HEK293 (cell line): ENCODE measurements at regions not wholly inside any gene's neighbourhood (a gene's known extent, or its start where the extent isn't known, plus 50 kb on each side); places are given as distances from the start of the nearest gene placed in this dataset.

Experiments used
- CTCF ChIA-PET: fragments of 350-600 bp; formaldehyde crosslinking; extraction: SDS; loops from one replicate; lab custom pipeline; 2021; ENCODE audit warnings: antibody characterized with exemption; lab: Yijun Ruan, JAX
- POLR2A ChIA-PET: fragments of 300-600 bp; formaldehyde crosslinking; extraction: SDS; loops from one replicate; lab custom pipeline; 2020; ENCODE audit warnings: antibody characterized with exemption, inconsistent platforms; lab: Yijun Ruan, JAX
- H3K27ac ChIP-seq: fragments of 200-500 bp; sonication (Bioruptor generic); 2 replicates; pipeline ENCODE4 v1.5.1; 2014; ENCODE audit warnings: low read depth, low read length, control low read depth, inconsistent platforms; ENCODE audit errors: extremely low read depth
- H3K36me3 ChIP-seq, 2 experiments: fragments of 200-500 bp in 1 of 2; sonication (Bioruptor generic) in 1 of 2; 1 replicate in 1 of 2; 2 replicates in 1 of 2; pipeline ENCODE4 v1.5.1; 2014 to 2017; ENCODE audit warnings: inconsistent platforms in 2 of 2, low read length in 2 of 2; ENCODE audit not compliant: control insufficient read depth in 2 of 2, insufficient read depth in 1 of 2
- H3K4me1 ChIP-seq: fragments of 200-500 bp; sonication (Bioruptor generic); 2 replicates; pipeline ENCODE4 v1.5.1; 2014; ENCODE audit warnings: mild to moderate bottlenecking, low read length, inconsistent platforms; ENCODE audit not compliant: control insufficient read depth, insufficient read depth
- H3K4me3 ChIP-seq: 2 replicates; pipeline ENCODE4 v1.5.1; 2011; ENCODE audit warnings: low read depth, mild to moderate bottlenecking, control low read depth, low read length, moderate library complexity
- H3K9me3 ChIP-seq: fragments of 200-500 bp; sonication (Bioruptor generic); 2 replicates; pipeline ENCODE4 v1.5.1; 2014; ENCODE audit warnings: low read depth, low read length, inconsistent platforms; ENCODE audit not compliant: control insufficient read depth, insufficient read depth
- GLIS1 ChIP-seq: fragments of 450-650 bp; formaldehyde crosslinking; IDR thresholded peaks from 2 replicates; pipeline ENCODE4 v1.5.1; 2016; ENCODE audit warnings: missing biosample characterization, missing genetic modification characterization
- GLIS2 ChIP-seq: fragments of 450-650 bp; formaldehyde crosslinking; IDR thresholded peaks from 2 replicates; pipeline ENCODE4 v1.5.1; 2016; ENCODE audit warnings: missing biosample characterization, missing genetic modification characterization
- HOXD13 ChIP-seq: sonication (generic); formaldehyde crosslinking; IDR thresholded peaks from 2 replicates; pipeline ENCODE4 v1.8.0; 2022; ENCODE audit warnings: missing genetic modification reagents, borderline replicate concordance
- KLF16 ChIP-seq: fragments of 450-650 bp; formaldehyde crosslinking; IDR thresholded peaks from 2 replicates; pipeline ENCODE4 v1.5.1; 2017; ENCODE audit warnings: missing biosample characterization, missing genetic modification characterization
- KLF8 ChIP-seq: fragments of 450-650 bp; formaldehyde crosslinking; IDR thresholded peaks from 2 replicates; pipeline ENCODE4 v1.5.1; 2016; ENCODE audit warnings: missing biosample characterization, missing genetic modification characterization
- MEIS1 ChIP-seq: sonication (generic); formaldehyde crosslinking; IDR thresholded peaks from 2 replicates; pipeline ENCODE4 v1.8.1; 2022; ENCODE audit warnings: missing genetic modification reagents, mild to moderate bottlenecking, borderline replicate concordance
- SCRT1 ChIP-seq: fragments of 450-650 bp; formaldehyde crosslinking; IDR thresholded peaks from 2 replicates; pipeline ENCODE4 v1.5.1; 2016; ENCODE audit warnings: missing biosample characterization, missing genetic modification characterization, borderline replicate concordance
- TCF7L2 ChIP-seq: IDR thresholded peaks from 2 replicates; pipeline ENCODE4 v1.6.1; 2011; ENCODE audit warnings: low read depth, mild to moderate bottlenecking, inconsistent platforms, low read length, moderate library complexity, borderline replicate concordance
- YY1 ChIP-seq: fragments of 450-650 bp; formaldehyde crosslinking; IDR thresholded peaks from 2 replicates; pipeline ENCODE4 v1.5.1; 2018; ENCODE audit warnings: missing biosample characterization, missing genetic modification characterization
- ZIC2 ChIP-seq: fragments of 450-650 bp; formaldehyde crosslinking; IDR thresholded peaks from 2 replicates; pipeline ENCODE4 v1.5.1; 2016; ENCODE audit warnings: missing biosample characterization, missing genetic modification characterization
- ZNF112 ChIP-seq: fragments of 450-650 bp; formaldehyde crosslinking; IDR thresholded peaks from 2 replicates; pipeline ENCODE4 v1.5.0; 2017; ENCODE audit warnings: missing biosample characterization, missing genetic modification characterization
- ZNF114 ChIP-seq: fragments of 450-650 bp; formaldehyde crosslinking; IDR thresholded peaks from 2 replicates; pipeline ENCODE4 v1.5.0; 2017; ENCODE audit warnings: missing biosample characterization, missing genetic modification characterization
- ZNF18 ChIP-seq: fragments of 450-650 bp; formaldehyde crosslinking; IDR thresholded peaks from 2 replicates; pipeline ENCODE4 v1.5.1; 2016; ENCODE audit warnings: missing biosample characterization, missing genetic modification characterization
- ZNF221 ChIP-seq: fragments of 450-650 bp; formaldehyde crosslinking; IDR thresholded peaks from 2 replicates; pipeline ENCODE4 v1.5.1; 2017; ENCODE audit warnings: missing biosample characterization, missing genetic modification characterization, borderline replicate concordance
- ZNF23 ChIP-seq: fragments of 450-650 bp; formaldehyde crosslinking; IDR thresholded peaks from 2 replicates; pipeline ENCODE4 v1.5.1; 2016; ENCODE audit warnings: missing biosample characterization, missing genetic modification characterization, borderline replicate concordance
- ZNF26 ChIP-seq: fragments of 450-650 bp; formaldehyde crosslinking; IDR thresholded peaks from 2 replicates; pipeline ENCODE4 v1.5.1; 2016; ENCODE audit warnings: missing biosample characterization, missing genetic modification characterization
- ZNF274 ChIP-seq, 2 experiments: fragments of 200-500 bp in 1 of 2; fragments of 450-650 bp in 1 of 2; sonication (Bioruptor generic) in 1 of 2; formaldehyde crosslinking in 1 of 2; IDR thresholded peaks; 2 replicates each; pipeline versions ENCODE4 v1.5.1 to v1.6.1; 2014 to 2016; ENCODE audit warnings: borderline replicate concordance in 1 of 2, inconsistent platforms in 1 of 2, low read length in 1 of 2, missing biosample characterization in 1 of 2, missing genetic modification characterization in 1 of 2
- ZNF302 ChIP-seq: fragments of 450-650 bp; formaldehyde crosslinking; IDR thresholded peaks from 2 replicates; pipeline ENCODE4 v1.5.1; 2016; ENCODE audit warnings: missing biosample characterization, missing genetic modification characterization, low read depth
- ZNF398 ChIP-seq: fragments of 450-650 bp; formaldehyde crosslinking; IDR thresholded peaks from 2 replicates; pipeline ENCODE4 v1.5.1; 2017; ENCODE audit warnings: missing biosample characterization, missing genetic modification characterization
- ZNF510 ChIP-seq: fragments of 450-650 bp; formaldehyde crosslinking; IDR thresholded peaks from 2 replicates; pipeline ENCODE4 v1.5.1; 2018; ENCODE audit warnings: mild to moderate bottlenecking, missing genetic modification characterization, missing biosample characterization; ENCODE audit not compliant: insufficient replicate concordance
- ZNF596 ChIP-seq: fragments of 450-650 bp; IDR thresholded peaks from 2 replicates; pipeline ENCODE4 v1.5.0; 2018; ENCODE audit warnings: missing biosample characterization, mild to moderate bottlenecking, missing genetic modification characterization, moderate library complexity
- ZNF660 ChIP-seq: fragments of 450-650 bp; IDR thresholded peaks from 2 replicates; pipeline ENCODE4 v1.5.1; 2018; ENCODE audit warnings: missing biosample characterization, mild to moderate bottlenecking, missing genetic modification characterization
- ZNF677 ChIP-seq: fragments of 450-650 bp; IDR thresholded peaks from 2 replicates; pipeline ENCODE4 v1.5.0; 2018; ENCODE audit warnings: missing biosample characterization, mild to moderate bottlenecking, missing genetic modification characterization, moderate library complexity
- ZNF785 ChIP-seq: fragments of 450-650 bp; formaldehyde crosslinking; IDR thresholded peaks from 2 replicates; pipeline ENCODE4 v1.5.1; 2016; ENCODE audit warnings: missing biosample characterization, missing genetic modification characterization
- ZSCAN4 ChIP-seq: fragments of 450-650 bp; formaldehyde crosslinking; IDR thresholded peaks from 2 replicates; pipeline ENCODE4 v1.5.1; 2017; ENCODE audit warnings: missing biosample characterization, missing genetic modification characterization

- TF ChIP-seq MEIS1 (CRISPR knock-in tag) (no peak), GLIS2 (tag by site-specific recombination) (no peak), ZNF274 (IDR thresholded peaks at IDR 0.05; ENCODE audit: low read length) (no peak), ZNF274 (tag by site-specific recombination; IDR thresholded peaks at IDR 0.05; ENCODE audit: borderline replicate concordance) (no peak), YY1 (no peak), ZNF398 (tag by site-specific recombination) (peak; percentile 63), ZNF510 (tag by site-specific recombination) (no peak), ZNF26 (no peak), GLIS1 (tag by site-specific recombination) (peak; percentile 92), HOXD13 (CRISPR knock-in tag) (no peak), ZNF785 (tag by site-specific recombination) (no peak), ZNF221 (no peak), ZNF114 (no peak), ZNF18 (tag by site-specific recombination) (no peak), ZNF23 (tag by site-specific recombination) (no peak), SCRT1 (tag by site-specific recombination) (no peak), TCF7L2 (peak; percentile 16; the same call in 1 of the 2 replicates), ZSCAN4 (tag by site-specific recombination) (no peak), ZNF596 (tag by site-specific recombination) (no peak)
Measured at GRCh38 chr17:68710035-68710780, 109.0 kb upstream of the FAM20A start (continued).

GRCh38 chr17:68709461-68709860, 108.3 kb upstream of the FAM20A start:
- Histone ChIP-seq H3K4me3 (no peak overlapping the region), H3K36me3 (no peaks in the 10 kb centered on the region), H3K4me1 (peaks cover 26% of the 10 kb centered on the region), H3K27ac (no peak overlapping the region), H3K9me3 (no peaks in the 10 kb centered on the region)
- POLR2A ChIA-PET = no interaction called here
- CTCF ChIA-PET = no interaction called here
- TF ChIP-seq ZIC2 (no peak), KLF8 (tag by site-specific recombination) (no peak), ZNF660 (tag by site-specific recombination) (no peak), ZNF112 (tag by site-specific recombination) (no peak), ZNF677 (tag by site-specific recombination) (no peak), ZNF302 (tag by site-specific recombination) (no peak), KLF16 (tag by site-specific recombination) (no peak)
